ENCODE measurements at regions not wholly inside any gene's neighbourhood (a gene's known extent, or its start where the extent isn't known, plus 50 kb on each side); places are given as distances from the start of the nearest gene placed in this dataset.

GRCh38 chr16:35210681-35211433 lies 1751.4 kb downstream of the TP53TG3F start:
- TF ChIP-seq, protein P1, sequence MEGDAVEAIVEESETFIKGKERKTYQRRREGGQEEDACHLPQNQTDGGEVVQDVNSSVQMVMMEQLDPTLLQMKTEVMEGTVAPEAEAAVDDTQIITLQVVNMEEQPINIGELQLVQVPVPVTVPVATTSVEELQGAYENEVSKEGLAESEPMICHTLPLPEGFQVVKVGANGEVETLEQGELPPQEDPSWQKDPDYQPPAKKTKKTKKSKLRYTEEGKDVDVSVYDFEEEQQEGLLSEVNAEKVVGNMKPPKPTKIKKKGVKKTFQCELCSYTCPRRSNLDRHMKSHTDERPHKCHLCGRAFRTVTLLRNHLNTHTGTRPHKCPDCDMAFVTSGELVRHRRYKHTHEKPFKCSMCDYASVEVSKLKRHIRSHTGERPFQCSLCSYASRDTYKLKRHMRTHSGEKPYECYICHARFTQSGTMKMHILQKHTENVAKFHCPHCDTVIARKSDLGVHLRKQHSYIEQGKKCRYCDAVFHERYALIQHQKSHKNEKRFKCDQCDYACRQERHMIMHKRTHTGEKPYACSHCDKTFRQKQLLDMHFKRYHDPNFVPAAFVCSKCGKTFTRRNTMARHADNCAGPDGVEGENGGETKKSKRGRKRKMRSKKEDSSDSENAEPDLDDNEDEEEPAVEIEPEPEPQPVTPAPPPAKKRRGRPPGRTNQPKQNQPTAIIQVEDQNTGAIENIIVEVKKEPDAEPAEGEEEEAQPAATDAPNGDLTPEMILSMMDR (IDR thresholded peaks at IDR 0.05), result no peak
- TF ChIP-seq POLR2AphosphoS5 (IDR thresholded peaks at IDR 0.05; ENCODE audit: low read depth, low read length) (no peak), REST (IDR thresholded peaks at IDR 0.05; ENCODE audit: insufficient read depth in 1 of 2, low read depth in 2 of 2, low read length in 1 of 2) (no peak), SIN3A (IDR thresholded peaks at IDR 0.05; ENCODE audit: borderline replicate concordance, insufficient read depth, low read depth, low read length) (no peak), TCF7L2 (IDR thresholded peaks at IDR 0.05; ENCODE audit: low read depth, low read length) (no peak)

Measured in Panc1 (cell line).